CD4-positive, CD25-positive, alpha-beta regulatory T cell (primary cell): ENCODE measurements at regions not wholly inside any gene's neighbourhood (a gene's known extent, or its start where the extent isn't known, plus 50 kb on each side); places are given as distances from the start of the nearest gene placed in this dataset.

Experiments used
- ATAC-seq, 2 donors: fragments of 150-1000 bp; cut with Tn5 transposase; one replicate each; pipeline ENCODE4 v1.10.0; 2021; ENCODE audit warnings: low read depth in 2 of 2, moderate number of reproducible peaks in 2 of 2, moderate library complexity in 1 of 2
- DNase-seq, 3 donors: peaks; one replicate each; pipeline versions ENCODE4 v3.0.0 to v3.0.0-alpha.2; 2012 to 2022; ENCODE audit warnings: mixed read lengths in 1 of 3
- H3K27ac ChIP-seq: one replicate; pipeline ENCODE4 v1.7.0; 2013; ENCODE audit warnings: mild to moderate bottlenecking, low read length; ENCODE audit not compliant: insufficient read depth, poor library complexity, severe bottlenecking
- H3K27me3 ChIP-seq: one replicate; pipeline ENCODE4 v1.7.0; 2013; ENCODE audit warnings: low read length; ENCODE audit not compliant: control insufficient read depth, insufficient read depth
- H3K36me3 ChIP-seq: one replicate; pipeline ENCODE4 v1.7.0; 2013; ENCODE audit warnings: mild to moderate bottlenecking, low read length, moderate library complexity; ENCODE audit not compliant: control insufficient read depth, insufficient read depth
- H3K4me1 ChIP-seq: 2 replicates; pipeline ENCODE4 v1.7.0; 2013; ENCODE audit warnings: mild to moderate bottlenecking, low read length; ENCODE audit not compliant: insufficient read depth, control insufficient read depth, poor library complexity, severe bottlenecking
- H3K4me3 ChIP-seq: one replicate; pipeline ENCODE4 v1.7.0; 2013; ENCODE audit warnings: low read depth, mild to moderate bottlenecking, low read length, moderate library complexity
- H3K9me3 ChIP-seq, 2 experiments: 1 replicate in 1 of 2; 2 replicates in 1 of 2; pipeline ENCODE4 v1.7.0; 2013; ENCODE audit warnings: low read length in 2 of 2, mild to moderate bottlenecking in 1 of 2, moderate library complexity in 1 of 2; ENCODE audit not compliant: control insufficient read depth in 2 of 2
- H3K27ac Mint-ChIP-seq, 3 donors: one replicate each; pipeline ENCODE4 v1.8.0; 2020 to 2022; ENCODE audit warnings: mild to moderate bottlenecking in 3 of 3, mixed read lengths in 3 of 3, moderate library complexity in 2 of 3
- H3K27me3 Mint-ChIP-seq: one replicate; pipeline ENCODE4 v1.8.0; 2022; ENCODE audit warnings: mild to moderate bottlenecking, mixed read lengths
- H3K36me3 Mint-ChIP-seq: one replicate; pipeline ENCODE4 v1.8.0; 2020; ENCODE audit warnings: mixed read lengths
- H3K4me1 Mint-ChIP-seq, 4 donors: one replicate each; pipeline ENCODE4 v1.8.0; 2020 to 2022; ENCODE audit warnings: mixed read lengths in 4 of 4, mild to moderate bottlenecking in 1 of 4
- H3K4me3 Mint-ChIP-seq, 4 donors: one replicate each; pipeline ENCODE4 v1.8.0; 2020 to 2022; ENCODE audit warnings: mild to moderate bottlenecking in 4 of 4, mixed read lengths in 4 of 4, moderate library complexity in 3 of 4
- H3K9me3 Mint-ChIP-seq, 7 donors: one replicate each; pipeline ENCODE4 v1.8.0; 2020 to 2022; ENCODE audit warnings: mixed read lengths in 7 of 7, mild to moderate bottlenecking in 3 of 7, moderate library complexity in 2 of 7

DNA sequence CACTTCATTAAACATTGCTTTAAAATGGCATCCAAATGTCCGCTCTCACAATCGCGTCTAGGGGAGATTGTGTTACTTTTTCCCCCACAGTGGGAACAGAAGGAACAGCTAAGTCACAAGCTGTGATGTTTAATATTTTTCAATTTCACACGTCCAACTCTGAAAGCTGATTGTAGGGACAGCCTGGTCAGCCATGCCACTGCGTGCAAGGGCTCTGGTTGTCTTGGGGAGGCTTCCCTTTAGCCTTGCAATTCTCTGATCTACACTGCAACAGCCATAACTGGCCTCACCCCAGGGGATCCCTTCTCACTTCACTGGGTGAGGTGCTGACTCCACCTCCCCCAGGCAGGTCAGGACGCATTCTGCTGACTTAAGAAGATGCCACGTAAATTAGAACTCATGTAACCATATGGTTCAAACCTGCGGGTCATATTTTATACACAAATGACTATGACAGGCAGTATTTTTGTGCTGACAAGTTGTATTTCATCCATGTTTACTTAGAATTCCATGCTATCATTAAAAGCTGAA is 425.2 kb upstream of the NFE2L3 start:
- Histone ChIP-seq H3K27me3 (peaks cover 2% of the 10 kb centered on the region), H3K9me3 (no peaks in the 10 kb centered on the region), H3K27ac (no peak overlapping the region), H3K36me3 (no peaks in the 10 kb centered on the region), H3K4me1 (no peaks in the 10 kb centered on the region), H3K4me3 (no peak overlapping the region)
- Mint-ChIP-seq H3K27me3 (peaks cover 11% of the 10 kb centered on the region), H3K4me1 (no peaks in the 10 kb centered on the region), H3K4me3 (no peak overlapping the region), H3K27ac (no peak overlapping the region), H3K36me3 (no peaks in the 10 kb centered on the region), H3K9me3 (peaks cover 0 to 3% (median 0%) of the 10 kb centered on the region in 7 donors)
- ATAC-seq (no peak), DNase-seq (no peak)

DNA sequence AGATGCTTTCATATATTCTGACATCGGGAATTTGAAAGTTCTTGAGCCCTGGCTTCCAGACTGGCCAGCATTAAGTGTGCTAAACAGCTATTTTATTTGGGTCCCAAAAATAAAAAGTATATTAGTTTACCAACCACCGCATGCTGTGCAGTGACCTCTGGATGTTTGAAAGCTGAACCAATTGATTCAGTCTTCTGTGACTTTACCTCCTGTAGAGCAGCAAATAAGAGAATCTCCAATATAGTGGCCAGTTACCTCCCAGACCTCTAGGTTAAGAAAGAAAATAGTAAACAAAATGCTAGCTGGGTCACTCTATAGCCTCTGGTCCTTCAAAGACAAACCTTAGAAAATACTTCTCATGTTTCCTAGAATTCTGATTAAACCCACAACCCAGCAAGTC is 424.6 kb upstream of the NFE2L3 start:
- Histone ChIP-seq H3K27me3 (peaks cover 2% of the 10 kb centered on the region), H3K36me3 (no peaks in the 10 kb centered on the region), H3K27ac (no peak overlapping the region), H3K9me3 (no peaks in the 10 kb centered on the region), H3K4me3 (no peak overlapping the region), H3K4me1 (no peaks in the 10 kb centered on the region)
- H3K36me3 Mint-ChIP-seq = no peaks in the 10 kb centered on the region
- ATAC-seq = no peak
- H3K4me1 Mint-ChIP-seq = no peaks in the 10 kb centered on the region
- peaks cover 0 to 3% (median 0%) of the 10 kb centered on the region in 7 donors for H3K9me3 Mint-ChIP-seq
- no peak overlapping the region for H3K4me3 Mint-ChIP-seq
- peaks cover 10% of the 10 kb centered on the region for H3K27me3 Mint-ChIP-seq
- no peak overlapping the region for H3K27ac Mint-ChIP-seq
- DNase-seq = no peak

DNA sequence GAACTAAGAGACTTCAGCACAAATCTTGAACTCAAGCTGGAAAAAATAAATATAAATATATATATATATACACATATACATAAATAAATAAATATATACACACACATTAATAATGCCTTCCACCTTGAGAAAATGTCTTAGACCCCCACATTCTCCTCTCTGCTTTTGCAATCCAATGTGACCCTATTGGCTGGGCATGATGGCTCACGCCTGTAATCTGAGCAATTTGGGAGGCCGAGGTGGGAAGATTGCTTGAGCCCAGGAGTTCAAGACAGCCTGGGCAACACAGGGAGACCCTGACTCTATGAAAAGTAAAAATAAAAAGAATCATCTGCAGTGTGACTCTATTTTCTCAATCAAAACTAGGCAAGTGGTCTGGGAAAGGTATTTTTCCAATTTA is 424.1 kb upstream of the NFE2L3 start:
- no peaks in the 10 kb centered on the region for H3K9me3 ChIP-seq
- H3K27ac ChIP-seq = no peak overlapping the region
- ATAC-seq (no peak), DNase-seq (no peak)
- peaks cover 0 to 3% (median 0%) of the 10 kb centered on the region in 7 donors for H3K9me3 Mint-ChIP-seq
- H3K4me1 ChIP-seq = no peaks in the 10 kb centered on the region
- H3K4me1 Mint-ChIP-seq = no peaks in the 10 kb centered on the region
- H3K4me3 ChIP-seq = no peak overlapping the region
- H3K36me3 Mint-ChIP-seq = no peaks in the 10 kb centered on the region
- H3K27me3 Mint-ChIP-seq = peaks cover 7% of the 10 kb centered on the region
- H3K36me3 ChIP-seq = no peaks in the 10 kb centered on the region
- no peak overlapping the region for H3K4me3 Mint-ChIP-seq
- H3K27me3 ChIP-seq = peaks cover 2% of the 10 kb centered on the region
- H3K27ac Mint-ChIP-seq = no peak overlapping the region

DNA sequence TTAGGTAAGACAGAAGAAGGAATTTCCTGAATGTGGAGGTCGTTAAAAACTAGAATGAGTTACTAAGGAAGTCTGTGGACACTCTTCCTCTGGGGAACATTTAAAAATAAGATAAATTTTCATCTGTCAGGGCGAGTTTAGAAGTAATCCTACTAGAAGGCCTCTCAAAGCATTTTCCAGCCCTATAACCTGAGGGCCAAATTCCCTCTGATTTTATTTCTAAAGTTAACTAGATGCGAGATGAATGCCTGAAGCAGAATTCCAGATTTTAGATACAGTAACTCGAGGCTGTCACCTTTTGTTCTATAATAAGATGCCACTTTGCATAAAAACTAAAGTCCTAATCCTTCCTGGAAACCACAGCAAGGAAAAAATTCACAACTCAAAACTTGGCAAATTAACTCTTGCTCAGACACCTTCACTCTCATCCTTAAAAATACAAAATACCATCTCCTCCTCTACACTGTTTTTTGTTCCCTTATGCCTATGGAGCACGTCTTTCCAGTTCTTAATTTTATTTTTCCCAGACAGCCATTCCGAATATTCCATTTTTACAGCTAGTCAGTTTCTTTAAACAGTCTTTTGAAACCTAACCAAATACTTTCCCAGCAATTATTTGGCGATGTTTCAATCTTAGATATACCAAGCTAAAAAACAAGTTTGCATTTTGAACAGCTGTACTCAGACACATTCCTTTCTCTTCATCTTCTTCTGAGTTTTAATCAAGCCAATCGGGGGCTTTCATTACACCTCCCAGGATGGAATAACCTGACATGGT is 420.7 kb upstream of the NFE2L3 start:
- Histone ChIP-seq H3K4me1 (no peaks in the 10 kb centered on the region), H3K36me3 (no peaks in the 10 kb centered on the region), H3K27ac (no peak overlapping the region), H3K9me3 (no peaks in the 10 kb centered on the region), H3K27me3 (peaks cover 4% of the 10 kb centered on the region), H3K4me3 (no peak overlapping the region)
- no peak overlapping the region for H3K27ac Mint-ChIP-seq
- ATAC-seq (no peak), DNase-seq (no peak)
- H3K36me3 Mint-ChIP-seq = no peaks in the 10 kb centered on the region
- H3K9me3 Mint-ChIP-seq = peaks cover 0 to 1% (median 0%) of the 10 kb centered on the region in 7 donors
- peaks cover 9% of the 10 kb centered on the region for H3K27me3 Mint-ChIP-seq
- no peak overlapping the region for H3K4me3 Mint-ChIP-seq
- no peaks in the 10 kb centered on the region for H3K4me1 Mint-ChIP-seq

DNA sequence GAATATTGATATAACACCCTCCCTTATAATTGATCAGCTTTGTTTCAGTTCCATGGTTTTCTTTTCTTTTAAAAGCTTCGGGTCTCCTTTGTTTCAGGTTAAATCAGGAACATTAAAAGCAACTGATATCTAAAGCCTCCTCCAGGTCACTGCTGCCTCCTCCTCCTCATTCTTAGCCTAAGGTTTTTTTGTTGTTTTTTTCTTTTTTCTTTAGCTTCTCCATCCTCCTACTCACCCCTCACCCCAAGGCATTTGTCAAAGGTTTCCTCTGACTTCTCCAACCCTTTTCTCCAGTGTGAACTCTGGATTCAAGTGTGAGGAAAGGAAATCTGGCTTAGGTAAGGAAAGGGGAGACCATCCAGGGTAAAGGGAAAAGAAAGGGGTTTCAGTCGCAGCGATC is 420.2 kb upstream of the NFE2L3 start:
- Mint-ChIP-seq H3K27ac (no peak overlapping the region), H3K36me3 (no peaks in the 10 kb centered on the region), H3K27me3 (peaks cover 9% of the 10 kb centered on the region), H3K9me3 (peaks cover 0 to 1% (median 0%) of the 10 kb centered on the region in 7 donors), H3K4me1 (no peaks in the 10 kb centered on the region), H3K4me3 (no peak overlapping the region)
- Histone ChIP-seq H3K27ac (no peak overlapping the region), H3K36me3 (no peaks in the 10 kb centered on the region), H3K4me3 (no peak overlapping the region), H3K9me3 (no peaks in the 10 kb centered on the region), H3K4me1 (no peaks in the 10 kb centered on the region), H3K27me3 (peaks cover 4% of the 10 kb centered on the region)
- ATAC-seq (no peak), DNase-seq (no peak)

DNA sequence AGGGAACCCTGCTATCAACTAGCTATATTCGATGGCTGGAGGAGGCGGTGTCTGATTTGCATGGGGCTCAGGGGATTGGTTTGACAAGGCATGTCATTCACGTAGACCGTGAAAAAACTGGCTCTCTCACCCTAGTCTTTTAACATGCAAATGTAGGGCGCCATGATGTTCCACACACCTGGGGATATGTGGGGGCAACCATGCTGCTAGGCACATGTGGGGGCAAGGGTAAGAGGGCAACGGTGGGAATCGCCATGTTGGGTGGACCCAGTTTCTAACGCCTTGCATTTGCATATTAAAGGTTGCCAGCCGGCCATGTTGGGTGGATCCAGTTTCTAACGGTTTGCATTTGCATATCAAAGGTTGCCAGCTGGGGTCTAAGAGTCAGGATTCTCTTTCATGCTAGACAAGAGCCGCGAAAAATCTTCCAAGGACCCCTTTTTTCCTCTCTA is 419.2 kb upstream of the NFE2L3 start:
- Histone ChIP-seq H3K27me3 (peaks cover 5% of the 10 kb centered on the region), H3K4me3 (no peak overlapping the region), H3K9me3 (no peaks in the 10 kb centered on the region), H3K4me1 (no peaks in the 10 kb centered on the region), H3K27ac (no peak overlapping the region), H3K36me3 (no peaks in the 10 kb centered on the region)
- H3K27ac Mint-ChIP-seq = no peak overlapping the region
- no peak for ATAC-seq
- no peaks in the 10 kb centered on the region for H3K36me3 Mint-ChIP-seq
- no peak overlapping the region for H3K4me3 Mint-ChIP-seq
- peaks cover 10% of the 10 kb centered on the region for H3K27me3 Mint-ChIP-seq
- no peak for DNase-seq
- H3K9me3 Mint-ChIP-seq = peaks cover 0 to 1% (median 0%) of the 10 kb centered on the region in 7 donors
- H3K4me1 Mint-ChIP-seq = no peaks in the 10 kb centered on the region

DNA sequence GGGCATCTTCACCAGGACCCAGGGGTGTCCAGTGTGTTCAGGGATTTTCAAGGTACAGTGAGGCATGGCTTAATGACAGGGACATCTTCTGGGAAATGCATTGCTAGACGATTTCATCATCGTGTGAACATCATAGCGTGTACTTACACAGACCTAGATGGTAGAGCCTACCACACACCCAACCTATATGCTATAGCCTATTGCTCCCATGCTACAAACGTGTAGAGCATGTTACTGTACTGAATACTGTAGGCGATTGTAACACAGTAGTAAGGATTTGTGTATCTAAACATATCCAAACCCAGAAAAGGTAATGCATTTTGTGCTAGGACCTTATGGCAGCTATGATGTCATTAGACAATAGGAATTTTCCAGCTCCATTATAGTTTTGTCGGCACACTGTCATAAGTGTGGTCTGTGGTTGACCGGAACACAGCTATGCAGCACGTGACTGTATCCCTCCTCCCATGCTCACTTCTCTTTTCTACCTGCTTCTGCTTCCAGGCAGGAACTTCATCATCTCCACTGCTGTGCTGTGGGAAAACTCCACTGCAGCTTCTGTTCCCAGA is 416.2 kb upstream of the NFE2L3 start:
- Histone ChIP-seq H3K36me3 (no peaks in the 10 kb centered on the region), H3K9me3 (no peaks in the 10 kb centered on the region), H3K4me1 (no peaks in the 10 kb centered on the region), H3K4me3 (no peak overlapping the region), H3K27me3 (peaks cover 8% of the 10 kb centered on the region), H3K27ac (no peak overlapping the region)
- H3K27me3 Mint-ChIP-seq = peaks cover 12% of the 10 kb centered on the region
- H3K4me3 Mint-ChIP-seq = no peak overlapping the region
- no peak for DNase-seq
- H3K36me3 Mint-ChIP-seq = no peaks in the 10 kb centered on the region
- no peak overlapping the region for H3K27ac Mint-ChIP-seq
- H3K9me3 Mint-ChIP-seq = peaks cover 0 to 1% (median 0%) of the 10 kb centered on the region in 7 donors
- no peak for ATAC-seq
- no peaks in the 10 kb centered on the region for H3K4me1 Mint-ChIP-seq

DNA sequence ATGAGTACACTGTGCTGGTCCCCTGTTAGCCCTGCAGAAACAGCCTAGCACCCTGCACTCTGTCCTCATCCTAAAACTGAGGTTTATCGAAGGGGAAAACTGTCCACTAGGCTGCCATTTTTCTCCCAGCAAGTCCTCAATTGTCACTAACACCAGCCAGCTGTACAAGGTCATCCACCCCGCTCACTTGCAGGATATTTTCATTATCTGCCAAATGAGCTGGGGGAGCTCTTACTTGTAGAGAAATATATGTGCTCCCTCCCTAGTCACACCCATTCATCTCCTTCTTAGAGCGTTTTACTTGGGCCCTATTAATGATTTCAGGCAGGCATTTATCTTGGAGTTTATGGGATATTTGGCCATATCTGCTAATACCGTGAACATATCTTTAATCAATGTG is 413.5 kb upstream of the NFE2L3 start:
- ATAC-seq (no peak), DNase-seq (no peak)
- Mint-ChIP-seq H3K27me3 (peaks cover 21% of the 10 kb centered on the region), H3K4me1 (no peaks in the 10 kb centered on the region), H3K4me3 (no peak overlapping the region), H3K9me3 (peaks cover 0 to 4% (median 0%) of the 10 kb centered on the region in 7 donors), H3K27ac (no peak overlapping the region), H3K36me3 (no peaks in the 10 kb centered on the region)
- Histone ChIP-seq H3K36me3 (no peaks in the 10 kb centered on the region), H3K27ac (no peak overlapping the region), H3K27me3 (peaks cover 6% of the 10 kb centered on the region), H3K4me1 (no peaks in the 10 kb centered on the region), H3K4me3 (no peak overlapping the region), H3K9me3 (no peaks in the 10 kb centered on the region)
